Myocyte (in vitro differentiated cells): ENCODE measurements at regions not wholly inside any gene's neighbourhood (a gene's known extent, or its start where the extent isn't known, plus 50 kb on each side); places are given as distances from the start of the nearest gene placed in this dataset.
"Not testable (repeated sequence)": the region's sequence is repeated elsewhere in the genome, so short reads cannot be mapped to it uniquely, and the experiment has no call there.

Source experiments
- DNase-seq: peaks from one replicate; pipeline ENCODE4 v3.0.0-alpha.2; 2012; ENCODE audit warnings: low read depth

DNA sequence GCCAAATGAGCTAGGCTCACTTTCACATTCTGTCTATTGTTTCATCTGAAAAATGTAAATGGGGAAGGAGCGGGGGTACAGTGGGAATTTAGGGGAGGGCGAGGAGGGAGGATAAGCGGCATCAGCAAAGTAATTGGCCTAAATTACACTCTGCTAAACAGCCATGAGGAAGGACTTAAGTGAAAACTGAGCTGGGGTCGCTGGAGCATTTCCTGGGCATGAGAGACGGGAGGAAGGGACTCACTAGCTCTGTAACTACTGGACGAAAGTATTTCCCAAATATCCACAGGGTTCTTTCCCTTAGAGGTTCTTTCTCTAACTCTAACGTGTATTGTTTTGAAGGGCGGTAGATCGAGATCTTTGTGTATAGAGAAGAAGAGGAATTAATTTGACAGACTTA is 418.0 kb downstream of the SOX2 start:
- DNase-seq = no peak

- DNase-seq = no peak
Measured at GRCh38 chr3:182133752-182134151, 422.0 kb downstream of the SOX2 start.

DNA sequence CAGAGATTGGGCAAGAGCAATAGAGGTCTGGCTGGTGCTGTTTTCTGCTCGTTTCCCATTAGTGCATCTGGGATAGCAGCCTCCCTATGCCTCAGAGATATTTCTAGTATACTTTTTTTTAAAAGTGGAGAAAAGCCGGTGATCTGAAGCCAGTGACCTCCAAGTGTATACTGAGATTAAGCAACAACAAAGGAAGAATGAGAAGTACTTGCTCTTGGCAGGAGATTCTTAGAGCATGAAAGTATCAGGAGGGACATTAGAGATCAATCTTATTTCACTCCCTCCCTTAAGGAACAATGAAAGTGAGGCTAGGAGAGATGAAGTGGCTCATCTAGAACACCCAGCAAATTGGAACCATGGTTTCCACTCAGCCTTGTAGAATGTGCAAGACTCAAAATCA is 423.3 kb downstream of the SOX2 start:
- no peak for DNase-seq

DNA sequence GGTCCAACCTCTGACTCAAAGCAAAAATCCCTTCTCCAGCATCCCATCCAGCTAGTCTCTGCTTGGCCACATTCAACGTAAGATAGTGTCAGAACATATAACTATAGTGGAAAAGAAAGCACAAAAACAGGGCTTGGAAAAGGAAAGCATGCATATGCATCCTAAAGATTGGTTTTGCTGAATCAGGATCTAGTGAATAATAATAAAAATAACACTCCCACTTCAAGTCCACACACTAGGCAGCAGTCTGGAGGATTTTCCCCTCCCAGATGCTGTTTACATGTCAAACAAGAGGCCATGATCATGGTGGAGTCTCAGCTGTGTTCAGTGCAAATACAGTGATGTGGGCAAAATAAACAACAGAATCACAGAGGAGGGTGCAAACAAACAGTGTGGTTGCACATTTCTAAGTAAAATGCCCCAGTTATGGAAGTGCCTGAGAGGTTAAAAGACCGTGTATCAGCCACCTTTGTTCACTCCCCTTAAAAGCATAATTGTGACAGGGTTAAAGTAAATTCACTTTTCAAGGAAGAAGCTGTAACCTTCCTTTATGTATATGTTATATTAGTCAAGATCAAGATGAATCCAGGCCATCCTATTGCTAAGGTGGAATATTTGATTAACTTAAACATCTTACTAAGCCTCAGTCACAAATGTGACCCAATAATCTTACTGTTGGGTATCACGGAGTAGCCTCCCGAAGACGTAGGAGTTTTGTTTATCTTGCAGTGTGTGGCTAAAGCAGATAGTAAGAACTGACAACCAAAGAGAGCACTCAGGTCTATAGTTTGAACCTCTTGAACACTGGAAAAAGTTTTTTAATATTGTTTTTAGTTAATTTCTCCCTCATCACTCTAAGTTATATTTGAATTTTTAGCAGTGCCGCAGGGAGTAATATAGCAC is 424.5 kb downstream of the SOX2 start:
- no peak for DNase-seq

DNA sequence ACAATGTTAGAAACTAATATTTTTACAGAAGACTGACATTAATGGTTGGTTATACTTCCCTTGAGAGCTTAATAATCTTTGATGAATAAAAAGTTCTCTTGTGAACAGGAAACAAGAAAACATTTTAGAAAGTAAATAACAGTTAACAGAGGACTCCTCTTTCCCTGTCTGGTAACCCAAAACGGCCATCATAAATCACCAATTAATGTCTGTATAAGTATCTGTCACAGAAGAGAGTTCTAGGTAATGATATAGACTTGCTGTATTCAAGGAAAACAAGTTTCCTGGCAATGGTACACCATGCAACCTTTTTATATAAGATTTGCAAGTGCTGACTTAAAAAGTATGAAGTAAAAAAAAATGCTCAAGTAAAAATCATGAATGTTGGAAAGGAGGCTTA is 426.7 kb downstream of the SOX2 start:
- no peak for DNase-seq

DNA sequence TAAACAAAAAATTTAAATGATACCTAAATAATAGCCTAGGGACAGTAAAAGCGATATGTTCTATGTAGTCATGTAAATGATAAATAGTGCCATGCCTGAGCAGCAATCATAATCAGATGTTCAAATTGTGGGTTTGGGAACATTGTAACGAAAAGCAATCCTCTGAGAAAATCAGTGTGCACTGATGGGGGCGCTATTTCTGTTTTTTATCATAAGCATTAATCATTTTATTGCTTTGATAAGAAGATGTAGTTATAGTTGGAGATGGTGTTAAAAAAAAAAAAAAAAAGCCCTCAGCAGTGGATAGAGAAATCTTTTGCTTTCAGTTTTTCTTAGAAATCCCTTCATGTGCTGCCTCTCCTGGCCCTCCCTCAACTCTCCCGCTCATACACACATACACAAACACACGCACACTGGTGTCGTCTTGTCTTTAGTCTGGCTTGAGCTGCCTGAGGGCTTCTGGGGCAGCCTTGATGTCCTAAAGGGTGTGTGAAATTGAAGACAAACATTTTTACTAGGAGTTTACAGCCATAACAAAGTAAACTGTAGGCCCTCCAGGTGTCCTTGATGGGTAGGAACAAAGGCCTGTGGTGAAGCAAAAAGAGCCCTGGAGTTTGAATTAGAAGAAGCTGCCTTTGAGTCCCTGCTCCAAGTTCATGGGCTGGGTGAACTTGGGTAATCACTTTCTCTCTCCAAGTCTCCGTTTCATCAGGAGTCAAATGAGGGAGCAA is 428.1 kb downstream of the SOX2 start:
- no peak for DNase-seq

DNA sequence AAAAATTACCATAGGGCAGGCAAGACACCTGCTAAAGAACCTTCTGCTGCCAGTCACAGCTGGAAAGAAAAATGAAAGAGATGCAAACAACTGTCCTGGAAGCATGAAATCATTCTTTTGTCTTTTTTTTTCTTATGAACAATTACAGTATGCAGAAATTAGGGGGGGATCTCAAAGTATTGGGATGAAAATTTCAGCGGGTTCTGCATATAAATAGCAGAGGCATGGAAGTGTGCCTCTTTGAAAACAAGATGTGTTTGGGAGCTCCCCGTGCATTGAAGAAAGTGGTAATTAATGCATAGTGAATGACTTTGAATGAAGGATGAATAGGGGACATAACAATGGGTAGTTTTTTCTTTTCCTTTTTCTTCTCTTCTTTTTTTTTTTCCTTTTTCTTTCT is 431.2 kb downstream of the SOX2 start:
- no peak for DNase-seq

DNA sequence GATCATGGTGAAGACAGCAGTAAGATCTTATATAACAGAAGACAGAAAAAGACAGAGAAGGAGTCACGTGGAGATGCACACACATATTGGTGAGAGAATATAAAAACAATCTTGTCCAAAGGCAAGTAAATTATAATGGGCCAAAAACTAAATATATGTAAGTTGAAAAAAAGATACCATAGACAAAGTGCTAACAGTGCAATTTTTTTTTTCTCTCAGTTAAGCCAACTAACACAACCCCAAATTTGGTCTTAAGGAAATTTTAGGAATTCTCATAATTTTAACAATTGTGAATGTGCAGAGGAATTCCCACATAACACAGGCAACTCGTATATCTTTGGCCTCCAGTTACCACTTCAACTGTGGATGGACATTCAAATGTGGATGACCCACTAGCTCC is 432.2 kb downstream of the SOX2 start:
- no peak for DNase-seq

- DNase-seq = no peak
Measured at GRCh38 chr3:182148360-182148759, 436.6 kb downstream of the SOX2 start.

DNA sequence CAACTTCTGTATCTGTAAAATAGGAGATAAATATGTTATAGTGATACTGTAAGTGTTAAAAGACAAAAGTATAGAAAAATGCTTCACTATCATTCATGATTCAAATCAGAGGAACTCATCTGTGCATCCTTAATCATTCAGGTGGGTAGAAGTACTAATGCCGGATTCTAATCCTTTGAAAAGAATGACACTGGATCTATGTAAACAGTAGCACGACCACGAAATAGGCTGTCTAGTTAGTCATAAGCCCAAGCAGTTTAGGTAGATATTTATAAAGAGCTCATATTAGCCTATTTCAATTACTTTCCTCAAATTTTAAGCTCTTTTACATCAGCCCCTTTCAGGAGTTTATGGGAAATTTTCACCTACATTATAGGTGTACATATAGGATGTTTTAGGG is 437.9 kb downstream of the SOX2 start:
- DNase-seq = no peak

GRCh38 chr3:182156326-182156725 is 444.6 kb downstream of the SOX2 start:
- not testable (repeated sequence) for DNase-seq

- no peak for DNase-seq
Measured at GRCh38 chr3:182165234-182165633, 453.5 kb downstream of the SOX2 start.

- no peak for DNase-seq
Measured at GRCh38 chr3:182172534-182172933, 460.8 kb downstream of the SOX2 start.

GRCh38 chr3:182178488-182179200 is 466.9 kb downstream of the SOX2 start:
- DNase-seq = no peak

- DNase-seq = no peak
Measured at GRCh38 chr3:182179631-182180030, 467.9 kb downstream of the SOX2 start.

DNA sequence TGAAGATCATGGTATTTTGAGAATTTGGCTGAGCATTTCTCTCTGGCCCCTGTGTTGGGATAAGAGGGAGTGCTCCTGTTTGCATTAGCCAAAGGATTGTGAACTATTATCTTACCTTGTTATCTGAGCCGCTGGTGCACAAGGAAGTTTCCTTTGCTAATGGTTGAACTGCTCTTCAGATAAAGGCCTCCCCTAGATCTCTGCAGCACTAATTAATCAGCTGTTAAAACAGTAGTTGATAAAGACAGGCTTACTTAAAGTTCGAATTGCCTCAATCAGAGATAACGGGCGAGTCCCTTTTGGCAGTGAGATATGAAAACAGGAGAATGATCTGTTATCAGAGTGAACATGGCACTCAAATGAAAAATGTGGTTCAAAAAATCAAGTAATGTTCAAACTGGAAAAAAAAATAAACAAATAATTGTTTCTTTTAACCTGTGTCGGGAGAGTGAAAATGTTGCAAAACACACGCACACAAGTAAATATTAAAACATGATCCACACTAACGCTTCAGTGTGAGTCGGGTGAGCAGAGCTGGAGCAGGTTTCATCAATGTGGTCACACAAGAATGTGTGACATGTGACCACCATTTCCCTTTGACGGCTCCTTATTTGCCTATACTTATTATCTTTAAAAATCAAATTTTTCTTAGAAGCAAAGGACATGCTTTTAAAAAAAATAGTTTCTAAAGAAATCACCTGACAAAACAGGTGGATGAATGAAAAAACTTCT is 469.1 kb downstream of the SOX2 start:
- DNase-seq = no peak

DNA sequence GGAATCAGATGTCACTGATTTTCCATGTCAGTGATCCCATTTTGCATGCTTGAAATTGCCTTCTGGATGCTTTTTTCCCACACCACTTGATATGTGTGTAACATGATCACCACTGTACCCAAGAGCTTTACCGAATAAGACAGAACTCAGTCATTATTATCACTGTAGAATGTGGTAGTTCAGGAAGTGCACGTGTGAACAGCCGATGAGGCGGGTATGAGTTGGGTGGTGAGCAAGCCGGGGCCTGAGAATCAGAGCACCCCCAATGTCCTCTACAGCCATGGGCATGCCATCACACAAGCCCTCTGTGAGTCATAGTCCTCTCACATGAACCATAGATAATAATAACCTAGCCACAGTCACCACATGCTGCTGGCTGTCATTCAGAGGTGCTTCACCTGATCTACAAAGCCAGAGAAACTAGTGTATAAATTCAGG is 470.8 kb downstream of the SOX2 start:
- DNase-seq = peak; percentile 75

DNA sequence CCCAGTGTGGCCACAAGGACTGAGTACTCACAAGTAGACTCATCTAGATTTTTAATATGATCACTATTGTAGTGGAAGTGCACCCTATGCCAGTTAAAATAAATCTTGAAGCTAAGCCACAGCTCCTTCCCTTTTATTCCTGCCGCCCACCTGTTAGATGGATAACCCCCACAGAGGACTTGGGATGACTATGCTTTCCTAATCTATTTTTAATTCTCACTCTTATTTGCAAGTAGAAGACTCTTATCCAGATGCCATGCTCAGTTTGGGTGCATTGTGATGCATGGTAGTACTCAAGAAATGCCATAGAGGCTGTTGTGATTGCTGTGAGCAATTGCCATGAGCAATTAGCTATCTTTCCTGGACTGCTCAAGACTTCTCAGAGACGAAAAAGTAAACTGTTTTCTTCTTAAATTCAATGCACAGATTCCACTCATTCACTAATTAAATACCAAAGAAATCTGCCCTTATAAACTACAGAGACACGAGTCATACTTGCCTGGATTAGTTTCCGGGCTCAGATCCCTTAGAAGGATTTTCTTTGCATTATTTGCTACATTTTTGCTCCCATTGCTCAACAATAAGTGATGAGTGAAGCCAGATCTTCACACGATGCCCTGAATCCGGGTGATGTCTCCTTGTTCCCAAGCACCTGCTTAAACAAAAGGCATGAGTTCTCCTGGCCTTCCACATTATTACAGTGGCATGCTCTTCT is 472.1 kb downstream of the SOX2 start:
- peak; percentile 44 for DNase-seq

DNA sequence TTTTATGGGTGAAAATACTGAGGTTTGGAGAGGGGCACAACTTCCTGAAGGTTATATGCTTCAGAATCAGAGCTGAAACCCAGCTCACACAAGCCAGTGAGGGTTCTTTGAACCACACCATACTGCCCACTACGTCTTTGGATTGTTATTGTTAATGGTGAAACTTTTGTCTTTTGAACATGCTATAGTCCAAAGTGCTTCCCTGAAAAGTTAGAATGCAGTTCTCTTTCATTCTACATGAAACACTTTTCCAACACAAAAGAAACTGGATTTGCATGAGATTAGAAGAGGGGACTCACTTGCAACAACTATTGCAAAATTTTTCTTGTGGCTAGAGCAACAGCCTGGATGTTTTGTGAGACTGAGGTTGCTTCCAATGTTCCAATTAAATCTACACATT is 473.6 kb downstream of the SOX2 start:
- no peak for DNase-seq

DNA sequence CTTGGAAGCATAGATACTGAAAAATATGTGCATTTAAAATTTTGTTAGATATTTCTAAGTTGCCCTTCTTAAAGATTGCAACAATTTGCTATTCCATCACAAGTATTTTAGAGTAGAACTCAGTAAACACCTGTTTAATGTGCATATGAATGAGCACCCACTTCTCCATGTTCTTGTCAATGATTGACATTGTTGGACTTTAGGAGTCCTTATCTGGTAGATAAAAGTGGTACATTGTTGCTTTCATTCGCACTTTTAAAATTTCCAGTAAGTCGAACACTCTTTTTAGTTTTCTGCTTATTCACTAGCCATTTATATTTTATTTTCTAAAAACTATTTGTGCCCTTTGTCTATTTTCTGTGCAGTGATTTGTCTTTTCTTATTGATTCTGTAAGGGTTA is 478.3 kb downstream of the SOX2 start:
- DNase-seq = no peak

GRCh38 chr3:182198345-182198744 is 486.6 kb downstream of the SOX2 start:
- no peak for DNase-seq
